ENCODE measurements at regions not wholly inside any gene's neighbourhood (a gene's known extent, or its start where the extent isn't known, plus 50 kb on each side); places are given as distances from the start of the nearest gene placed in this dataset.

- H3K27me3 Mint-ChIP-seq (ENCODE audit: low read depth): peaks cover 3% of the 10 kb centered on the region
- no peaks in the 10 kb centered on the region for H3K36me3 Mint-ChIP-seq
- H3K9me3 Mint-ChIP-seq: peaks cover 4% of the 10 kb centered on the region
- no peak overlapping the region for H3K27ac Mint-ChIP-seq
- TF ChIP-seq, protein P1, sequence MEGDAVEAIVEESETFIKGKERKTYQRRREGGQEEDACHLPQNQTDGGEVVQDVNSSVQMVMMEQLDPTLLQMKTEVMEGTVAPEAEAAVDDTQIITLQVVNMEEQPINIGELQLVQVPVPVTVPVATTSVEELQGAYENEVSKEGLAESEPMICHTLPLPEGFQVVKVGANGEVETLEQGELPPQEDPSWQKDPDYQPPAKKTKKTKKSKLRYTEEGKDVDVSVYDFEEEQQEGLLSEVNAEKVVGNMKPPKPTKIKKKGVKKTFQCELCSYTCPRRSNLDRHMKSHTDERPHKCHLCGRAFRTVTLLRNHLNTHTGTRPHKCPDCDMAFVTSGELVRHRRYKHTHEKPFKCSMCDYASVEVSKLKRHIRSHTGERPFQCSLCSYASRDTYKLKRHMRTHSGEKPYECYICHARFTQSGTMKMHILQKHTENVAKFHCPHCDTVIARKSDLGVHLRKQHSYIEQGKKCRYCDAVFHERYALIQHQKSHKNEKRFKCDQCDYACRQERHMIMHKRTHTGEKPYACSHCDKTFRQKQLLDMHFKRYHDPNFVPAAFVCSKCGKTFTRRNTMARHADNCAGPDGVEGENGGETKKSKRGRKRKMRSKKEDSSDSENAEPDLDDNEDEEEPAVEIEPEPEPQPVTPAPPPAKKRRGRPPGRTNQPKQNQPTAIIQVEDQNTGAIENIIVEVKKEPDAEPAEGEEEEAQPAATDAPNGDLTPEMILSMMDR (IDR thresholded peaks at IDR 0.05; ENCODE audit: unreplicated experiment): no peak
- no peak overlapping the region for H3K4me3 Mint-ChIP-seq
- DNase-seq (ENCODE audit: low spot score in 2 of 2, unreplicated experiment in 2 of 2): no peak
- no peaks in the 10 kb centered on the region for H3K4me1 Mint-ChIP-seq
These were observed 60.5 kb upstream of the FAM120A start for GRCh38 chr9:93390953-93391515.

GRCh38 chr9:93391898-93392297 lies 59.6 kb upstream of the FAM120A start:
- Mint-ChIP-seq H3K9me3 (peaks cover 4% of the 10 kb centered on the region), H3K27me3 (ENCODE audit: low read depth) (peaks cover 3% of the 10 kb centered on the region), H3K4me1 (no peaks in the 10 kb centered on the region), H3K36me3 (no peaks in the 10 kb centered on the region), H3K4me3 (no peak overlapping the region), H3K27ac (no peak overlapping the region)
- TF ChIP-seq, protein P1 (IDR thresholded peaks at IDR 0.05; ENCODE audit: unreplicated experiment): no peak
- DNase-seq (ENCODE audit: low spot score in 2 of 2, unreplicated experiment in 2 of 2): no peak

GRCh38 chr9:93392974-93393373 lies 58.5 kb upstream of the FAM120A start:
- TF ChIP-seq, protein P1 (IDR thresholded peaks at IDR 0.05; ENCODE audit: unreplicated experiment): no peak
- H3K27me3 Mint-ChIP-seq (ENCODE audit: low read depth): peaks cover 5% of the 10 kb centered on the region
- peaks cover 4% of the 10 kb centered on the region for H3K9me3 Mint-ChIP-seq
- H3K27ac Mint-ChIP-seq: no peak overlapping the region
- no peaks in the 10 kb centered on the region for H3K36me3 Mint-ChIP-seq
- no peak overlapping the region for H3K4me3 Mint-ChIP-seq
- DNase-seq (ENCODE audit: low spot score in 2 of 2, unreplicated experiment in 2 of 2): no peak
- H3K4me1 Mint-ChIP-seq: no peaks in the 10 kb centered on the region

Data from mesothelial cell of epicardium (in vitro differentiated cells).